Activated naive CD4-positive, alpha-beta T cell treated with Interleukin-2 at 50 U/mL for 16 hours (primary cell): ENCODE measurements at regions not wholly inside any gene's neighbourhood (a gene's known extent, or its start where the extent isn't known, plus 50 kb on each side); places are given as distances from the start of the nearest gene placed in this dataset.
"Not testable (repeated sequence)": the region's sequence is repeated elsewhere in the genome, so short reads cannot be mapped to it uniquely, and the experiment has no call there.

Experiments used
- DNase-seq: peaks from one replicate; pipeline ENCODE4 v3.0.0-alpha.2; 2020

GRCh38 chr17:6893382-6894205 lies 62.1 kb upstream of the TEKT1 start:
- no peak for DNase-seq

GRCh38 chr17:6894206-6894528 lies 62.6 kb upstream of the TEKT1 start:
- peak; percentile 5 for DNase-seq

GRCh38 chr17:6901086-6901485 lies 69.6 kb upstream of the TEKT1 start:
- DNase-seq = no peak

GRCh38 chr17:6903326-6903900 lies 71.9 kb upstream of the TEKT1 start:
- no peak for DNase-seq

- no peak for DNase-seq
Measured at GRCh38 chr17:6908807-6909206, 77.3 kb upstream of the TEKT1 start.

GRCh38 chr17:6910987-6911603 lies 79.6 kb upstream of the TEKT1 start:
- DNase-seq = no peak

- no peak for DNase-seq
Measured at GRCh38 chr17:6912110-6913051, 80.9 kb upstream of the TEKT1 start.

GRCh38 chr17:6913608-6914443 lies 82.0 kb upstream of the ALOX12 start:
- peak; percentile 79 for DNase-seq

- DNase-seq = no peak
Measured at GRCh38 chr17:6914711-6915110, 81.1 kb upstream of the ALOX12 start.

- no peak for DNase-seq
Measured at GRCh38 chr17:6915620-6916019, 80.2 kb upstream of the ALOX12 start.

GRCh38 chr17:6919158-6919557 lies 76.7 kb upstream of the ALOX12 start:
- DNase-seq = no peak

- DNase-seq = no peak
Measured at GRCh38 chr17:6923385-6923784, 72.5 kb upstream of the ALOX12 start.

GRCh38 chr17:6924208-6924607 lies 71.6 kb upstream of the ALOX12 start:
- no peak for DNase-seq

- no peak for DNase-seq
Measured at GRCh38 chr17:6926667-6927066, 69.2 kb upstream of the ALOX12 start.

- no peak for DNase-seq
Measured at GRCh38 chr17:6927290-6928126, 68.3 kb upstream of the ALOX12 start.

- no peak for DNase-seq
Measured at GRCh38 chr17:6928193-6928592, 67.7 kb upstream of the ALOX12 start.

- DNase-seq = no peak
Measured at GRCh38 chr17:6930749-6931148, 65.1 kb upstream of the ALOX12 start.

- not testable (repeated sequence) for DNase-seq
Measured at GRCh38 chr17:6934544-6934943, 61.3 kb upstream of the ALOX12 start.

- DNase-seq = peak; percentile 4
Measured at GRCh38 chr17:6936370-6937028, 59.4 kb upstream of the ALOX12 start.

- DNase-seq = no peak
Measured at GRCh38 chr17:6938637-6939036, 57.2 kb upstream of the ALOX12 start.

GRCh38 chr17:6940186-6940649 lies 55.6 kb upstream of the ALOX12 start:
- DNase-seq = no peak
